ENCODE measurements at regions not wholly inside any gene's neighbourhood (a gene's known extent, or its start where the extent isn't known, plus 50 kb on each side); places are given as distances from the start of the nearest gene placed in this dataset.

GRCh38 chr9:91092214-91092613, 269.5 kb downstream of the AUH start:
- Histone ChIP-seq H3K36me3 (ENCODE audit: insufficient read depth, low read length, poor library complexity, severe bottlenecking) (no peaks in the 10 kb centered on the region), H3K27ac (ENCODE audit: low read depth, low read length, poor library complexity, severe bottlenecking) (no peak overlapping the region), H3K9me3 (ENCODE audit: low read depth, low read length, poor library complexity, severe bottlenecking) (no peaks in the 10 kb centered on the region), H3K4me3 (ENCODE audit: low read depth, low read length, poor library complexity, severe bottlenecking) (no peak overlapping the region), H3K4me1 (ENCODE audit: insufficient read depth, low read length, poor library complexity, severe bottlenecking) (no peaks in the 10 kb centered on the region), H3K27me3 (replicated peaks; ENCODE audit: insufficient read depth, low read depth, low read length, poor library complexity) (peaks cover 3% of the 10 kb centered on the region)
- intact Hi-C loops (cut with micrococcal nuclease; ENCODE audit: unreplicated experiment), result no loop called here
- DNase-seq (ENCODE audit: low spot score), result no peak
- ChIA-PET POLR2A (ENCODE audit: low non-redundant PET) (no interaction called here), CTCF (no interaction called here)
- TF ChIP-seq EZH2 (IDR thresholded peaks at IDR 0.05; ENCODE audit: borderline replicate concordance, low read depth, low read length, poor library complexity, severe bottlenecking) (no peak), CTCF (conservative IDR thresholded peaks at IDR 0.05; ENCODE audit: low read depth, low read length) (no peak)
- BruUV-seq (replicated peaks), result no TSS peak

- Histone ChIP-seq H3K27ac (ENCODE audit: low read depth, low read length, poor library complexity, severe bottlenecking) (no peak overlapping the region), H3K4me3 (ENCODE audit: low read depth, low read length, poor library complexity, severe bottlenecking) (no peak overlapping the region), H3K27me3 (replicated peaks; ENCODE audit: insufficient read depth, low read depth, low read length, poor library complexity) (no peaks in the 10 kb centered on the region), H3K4me1 (ENCODE audit: insufficient read depth, low read length, poor library complexity, severe bottlenecking) (no peaks in the 10 kb centered on the region), H3K9me3 (ENCODE audit: low read depth, low read length, poor library complexity, severe bottlenecking) (no peaks in the 10 kb centered on the region), H3K36me3 (ENCODE audit: insufficient read depth, low read length, poor library complexity, severe bottlenecking) (no peaks in the 10 kb centered on the region)
- CTCF ChIA-PET, result no interaction called here
- POLR2A ChIA-PET (ENCODE audit: low non-redundant PET), result no interaction called here
- DNase-seq (ENCODE audit: low spot score), result no peak
- BruUV-seq (replicated peaks), result no TSS peak
- no peak for TF ChIP-seq EZH2 (IDR thresholded peaks at IDR 0.05; ENCODE audit: borderline replicate concordance, low read depth, low read length, poor library complexity, severe bottlenecking)
- TF ChIP-seq CTCF (conservative IDR thresholded peaks at IDR 0.05; ENCODE audit: low read depth, low read length), result no peak
- intact Hi-C loops (cut with micrococcal nuclease; ENCODE audit: unreplicated experiment), result no loop called here
Measured at GRCh38 chr9:91094324-91095088, 267.2 kb downstream of the AUH start.

- ChIA-PET CTCF (no interaction called here), POLR2A (ENCODE audit: low non-redundant PET) (no interaction called here)
- BruUV-seq (replicated peaks), result no TSS peak
Measured at GRCh38 chr9:91098203-91098850, 263.4 kb downstream of the AUH start.

More at GRCh38 chr9:91098203-91098850, 263.4 kb downstream of the AUH start:
- DNase-seq (ENCODE audit: low spot score), result no peak
- Histone ChIP-seq H3K27me3 (replicated peaks; ENCODE audit: insufficient read depth, low read depth, low read length, poor library complexity) (no peaks in the 10 kb centered on the region), H3K36me3 (ENCODE audit: insufficient read depth, low read length, poor library complexity, severe bottlenecking) (no peaks in the 10 kb centered on the region), H3K27ac (ENCODE audit: low read depth, low read length, poor library complexity, severe bottlenecking) (no peak overlapping the region), H3K4me3 (ENCODE audit: low read depth, low read length, poor library complexity, severe bottlenecking) (no peak overlapping the region), H3K9me3 (ENCODE audit: low read depth, low read length, poor library complexity, severe bottlenecking) (no peaks in the 10 kb centered on the region), H3K4me1 (ENCODE audit: insufficient read depth, low read length, poor library complexity, severe bottlenecking) (peaks cover 7% of the 10 kb centered on the region)
- TF ChIP-seq CTCF (conservative IDR thresholded peaks at IDR 0.05; ENCODE audit: low read depth, low read length) (no peak), EZH2 (IDR thresholded peaks at IDR 0.05; ENCODE audit: borderline replicate concordance, low read depth, low read length, poor library complexity, severe bottlenecking) (no peak)
- intact Hi-C loops (cut with micrococcal nuclease; ENCODE audit: unreplicated experiment), result no loop called here
